GM19395 (cell line): ENCODE measurements at regions not wholly inside any gene's neighbourhood (a gene's known extent, or its start where the extent isn't known, plus 50 kb on each side); places are given as distances from the start of the nearest gene placed in this dataset.
A peak's percentile ranks its signal among the peaks of the same experiment; 100 is the strongest.

Experiments used
- ATAC-seq: cut with Tn5 transposase; IDR thresholded peaks from one replicate; pipeline ENCODE4 v1.9.1; 2021; ENCODE audit warnings: mild to moderate bottlenecking, moderate library complexity; ENCODE audit not compliant: unreplicated experiment

DNA sequence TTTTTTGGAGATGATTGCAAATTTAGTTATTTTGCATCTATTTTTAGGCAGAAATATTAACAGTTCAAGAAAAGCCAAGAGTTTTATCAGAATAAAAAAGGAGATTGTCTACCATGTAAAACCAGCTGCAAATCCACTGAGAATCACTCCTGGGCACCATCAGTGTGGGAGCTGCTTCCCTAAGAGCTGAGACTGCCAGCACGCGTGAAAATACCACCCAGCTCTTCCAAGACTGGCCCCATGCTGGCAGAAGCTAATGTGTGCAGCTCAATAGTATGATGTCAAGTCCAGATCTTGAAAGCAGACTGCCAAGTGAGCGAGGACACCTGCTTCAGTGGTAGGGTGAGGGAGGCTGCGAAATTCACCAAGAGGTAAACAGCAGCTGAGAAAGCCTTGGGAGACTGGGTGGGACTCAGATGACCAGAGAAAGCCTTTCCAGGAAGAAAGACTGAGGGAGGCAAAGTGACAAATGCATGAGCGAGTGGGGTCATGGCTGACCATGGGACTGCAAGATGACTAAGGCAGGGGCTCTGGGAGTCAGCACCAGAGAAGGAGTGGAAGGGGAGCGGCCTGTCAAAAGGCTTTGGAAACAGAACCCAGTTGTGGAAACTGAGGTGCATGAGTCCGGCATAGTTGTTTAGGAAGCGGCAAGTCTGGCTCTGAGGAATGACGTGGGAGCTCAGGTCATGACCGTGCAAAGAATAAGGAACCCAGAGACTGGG, 200.9 kb downstream of the GADD45G start:
- no peak for ATAC-seq

DNA sequence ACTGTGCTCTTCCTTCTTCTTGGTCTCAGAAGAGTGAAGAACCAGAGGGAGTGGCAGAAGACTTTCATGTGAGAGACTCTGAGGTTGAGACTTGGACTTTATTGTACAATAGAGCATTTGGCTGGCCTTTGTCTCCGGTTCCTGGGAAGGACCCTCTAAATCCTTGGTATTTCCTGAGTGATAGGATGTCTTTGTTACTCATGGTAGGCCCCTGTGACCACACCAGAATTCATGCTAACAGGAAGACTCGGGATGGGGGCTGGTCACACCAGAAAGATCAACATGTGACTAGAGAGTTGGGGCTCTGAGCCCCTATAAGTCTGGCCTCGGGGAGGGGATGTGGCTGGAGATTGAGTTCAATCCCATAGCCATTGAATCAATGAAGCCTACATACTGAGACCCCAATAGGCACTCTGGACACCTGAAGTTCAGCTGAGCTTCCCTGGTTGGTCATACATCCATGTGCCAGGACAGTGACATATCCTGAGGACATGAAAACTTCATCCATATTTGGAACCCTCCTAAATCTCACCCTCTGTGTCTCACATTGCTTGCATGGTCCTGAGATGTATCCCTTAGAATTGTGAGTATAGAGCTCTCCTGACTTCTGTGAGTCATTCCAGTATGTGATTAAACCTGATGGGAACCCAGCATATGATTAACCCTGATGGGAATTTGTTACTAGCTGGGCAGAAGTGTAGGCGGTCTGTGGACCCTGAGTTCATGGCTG, 201.7 kb downstream of the GADD45G start:
- ATAC-seq: no peak

DNA sequence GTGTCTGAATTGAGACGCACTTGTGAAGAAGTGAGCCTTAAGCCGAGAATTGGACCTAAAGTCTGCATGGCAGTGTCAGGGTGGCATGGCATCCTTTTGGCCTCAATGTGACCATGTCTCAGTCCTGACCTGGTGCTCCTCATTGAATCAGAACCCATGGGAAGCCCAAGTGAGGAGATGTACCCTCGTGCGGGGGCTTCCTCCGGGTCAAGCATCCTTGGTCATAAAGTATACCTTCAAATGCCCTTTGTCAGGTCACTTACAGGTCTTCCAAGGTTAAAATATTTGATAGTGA, 202.2 kb downstream of the GADD45G start:
- no peak for ATAC-seq

- no peak for ATAC-seq
Measured at GRCh38 chr9:89807682-89808075, 202.9 kb downstream of the GADD45G start.

DNA sequence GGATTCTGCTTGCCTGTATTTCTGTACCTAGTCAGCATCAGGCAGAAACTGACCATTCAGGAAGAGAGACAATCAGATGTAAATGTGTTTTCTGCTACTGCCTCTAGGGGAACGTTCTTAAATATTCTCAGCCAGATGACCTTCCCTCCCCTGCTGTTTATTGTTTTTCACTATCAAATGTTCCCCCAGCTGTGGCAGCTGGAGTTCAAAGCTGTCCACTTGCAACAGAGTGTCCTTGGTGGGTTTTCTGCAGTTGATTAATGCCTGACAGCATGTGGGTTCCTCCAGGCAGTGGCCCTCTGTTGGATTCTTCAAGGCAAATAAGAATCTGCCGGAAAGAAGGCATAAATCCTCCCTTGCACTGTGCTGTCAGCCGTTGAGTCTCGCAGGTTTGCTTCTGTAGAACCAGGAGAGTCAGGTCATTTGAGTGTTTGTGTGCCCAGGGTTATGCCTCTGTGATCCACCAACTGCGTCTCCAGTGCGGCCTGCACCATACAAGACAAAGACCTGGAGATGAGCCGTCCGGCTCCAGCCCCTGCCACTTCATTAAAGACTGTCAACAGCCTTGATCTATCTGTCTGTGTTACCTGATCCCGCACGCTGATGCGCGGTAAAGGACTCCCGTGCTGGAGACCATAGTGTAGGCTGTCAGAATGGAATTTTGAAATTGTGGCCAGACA, 203.4 kb downstream of the GADD45G start:
- no peak for ATAC-seq

- ATAC-seq: no peak
Measured at GRCh38 chr9:89808756-89809181, 204.0 kb downstream of the GADD45G start.

GRCh38 chr9:89810431-89810830, 205.6 kb downstream of the GADD45G start:
- no peak for ATAC-seq

DNA sequence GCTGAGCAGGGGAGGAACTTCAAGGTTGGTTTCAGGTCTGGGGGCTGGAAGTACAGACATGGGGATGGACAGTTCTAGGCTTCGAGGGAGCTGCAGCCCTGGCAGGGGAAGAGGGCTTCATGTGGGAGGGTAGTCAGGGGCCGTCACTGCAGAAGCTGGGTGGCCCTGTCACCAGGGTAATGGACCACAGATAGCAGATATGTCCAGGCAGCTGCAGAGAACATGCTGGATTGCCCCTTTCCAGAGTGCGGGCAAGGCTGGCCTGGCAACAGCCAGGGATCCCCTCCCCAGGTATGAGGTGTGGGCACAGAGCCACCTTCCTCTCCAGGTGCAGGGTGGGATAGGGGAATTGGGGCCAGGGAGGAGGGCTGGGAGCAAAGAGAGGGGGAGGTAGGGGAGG, 206.5 kb downstream of the GADD45G start:
- ATAC-seq: no peak

DNA sequence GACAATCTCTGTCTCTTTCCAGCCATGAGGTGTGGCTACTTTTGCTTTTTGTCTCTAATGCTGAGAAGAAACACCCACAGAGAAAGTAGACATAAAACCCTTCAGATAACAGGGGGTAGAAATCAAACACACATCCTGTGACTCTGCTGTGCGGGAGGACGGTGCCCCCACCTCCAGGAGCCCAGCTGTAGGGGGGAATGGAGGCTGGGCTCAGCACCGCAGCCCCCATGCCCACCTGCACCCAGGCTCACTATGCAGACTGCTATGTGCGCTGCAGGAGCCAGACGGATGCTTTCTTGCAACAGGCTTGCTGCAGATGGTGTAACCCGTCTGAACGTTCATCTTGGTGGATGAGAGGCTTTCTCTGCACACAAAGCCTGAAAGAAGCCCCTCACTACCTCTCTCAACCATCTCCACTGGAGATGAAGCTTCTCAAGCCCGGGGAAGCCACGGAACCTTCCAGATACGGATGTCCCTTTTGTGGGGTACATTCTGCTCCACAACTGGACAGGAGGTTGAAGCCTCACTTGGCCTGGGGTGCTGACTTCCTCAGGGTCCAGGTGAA, 207.2 kb downstream of the GADD45G start:
- ATAC-seq: no peak

GRCh38 chr9:89812556-89813181, 207.9 kb downstream of the GADD45G start:
- no peak for ATAC-seq

- no peak for ATAC-seq
Measured at GRCh38 chr9:89813482-89813881, 208.7 kb downstream of the GADD45G start.

DNA sequence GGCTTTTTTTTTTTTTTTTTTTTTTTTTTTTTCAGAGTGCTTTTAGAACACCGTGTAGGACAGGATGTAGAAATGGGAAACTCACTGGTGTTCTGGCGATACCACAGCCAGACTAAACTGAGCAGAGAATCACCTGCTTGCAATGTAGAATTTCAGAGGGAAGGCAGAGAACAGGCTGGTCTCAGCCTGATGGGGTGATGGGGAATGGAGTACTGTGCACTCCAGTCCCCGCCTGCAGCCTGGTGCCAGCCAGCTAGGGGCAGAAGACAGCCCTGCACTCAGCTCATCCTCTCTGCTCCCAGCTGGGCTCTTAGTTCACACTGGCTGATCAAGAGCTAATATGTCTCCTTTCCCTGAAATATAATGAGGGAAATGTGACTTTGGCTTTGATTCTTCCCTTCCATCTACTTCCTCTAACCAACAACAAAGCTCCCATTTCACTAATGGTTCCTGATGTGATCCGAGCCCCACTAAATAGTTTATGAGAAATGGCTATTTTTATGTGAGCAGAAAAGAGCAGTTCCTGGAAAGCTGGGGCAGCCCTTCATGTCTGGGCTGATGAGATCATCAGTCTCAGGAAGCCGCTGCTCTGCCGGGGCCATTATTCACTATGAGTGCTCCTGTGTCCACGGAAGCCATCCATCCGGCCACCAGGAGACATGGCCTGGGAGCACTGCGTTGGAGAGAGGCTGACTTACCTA, 209.7 kb downstream of the GADD45G start:
- ATAC-seq: no peak

GRCh38 chr9:89815061-89815902, 210.5 kb downstream of the GADD45G start:
- ATAC-seq: peak; percentile 48

GRCh38 chr9:89815903-89816573, 211.2 kb downstream of the GADD45G start:
- ATAC-seq: peak; percentile 95

DNA sequence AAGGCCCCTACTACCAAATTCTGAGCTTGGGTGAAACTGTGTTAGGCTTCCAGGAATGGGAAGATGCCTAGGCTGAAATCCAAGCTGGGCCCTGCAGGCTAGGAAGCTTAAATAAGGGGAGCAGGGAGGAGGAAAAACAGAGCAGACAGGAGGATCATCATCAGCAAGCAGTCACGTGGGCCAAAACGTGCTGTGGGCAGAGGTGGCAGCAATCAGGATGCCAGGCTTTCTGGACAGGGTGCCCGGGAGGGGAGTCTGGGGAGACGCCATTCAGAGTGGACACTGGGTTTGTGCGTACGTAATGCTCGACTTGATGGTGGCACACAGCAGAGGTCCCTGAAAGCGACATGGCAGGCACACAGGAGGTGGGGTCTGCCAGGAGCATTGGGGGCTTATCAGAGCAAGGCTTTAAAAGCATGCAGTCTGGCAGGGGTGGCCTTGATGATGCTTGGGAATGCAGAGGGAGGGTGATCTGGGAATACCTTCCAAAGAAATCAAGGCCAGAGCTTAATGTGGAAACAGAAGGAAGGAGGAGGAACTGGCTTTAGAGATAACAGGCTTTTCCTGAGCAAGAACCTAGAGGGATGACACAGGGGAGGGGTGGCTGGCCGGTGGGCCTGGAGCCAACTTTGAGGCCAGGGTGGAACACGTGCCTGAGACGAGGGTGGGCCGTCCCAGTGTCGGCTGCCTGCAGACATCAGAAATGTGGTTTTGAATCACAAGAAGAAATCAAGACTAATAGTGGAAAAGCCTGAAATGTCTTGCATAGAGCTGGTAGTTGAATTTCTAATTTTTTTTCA, 212.5 kb downstream of the GADD45G start:
- no peak for ATAC-seq

GRCh38 chr9:89820337-89820736, 215.5 kb downstream of the GADD45G start:
- ATAC-seq: no peak

GRCh38 chr9:89821081-89821480, 216.3 kb downstream of the GADD45G start:
- ATAC-seq: no peak

- ATAC-seq: no peak
Measured at GRCh38 chr9:89822996-89823395, 218.2 kb downstream of the GADD45G start.
